Activated B cell treated with CpG ODN at 0.5 μM for 24 hours (primary cell): ENCODE measurements at regions not wholly inside any gene's neighbourhood (a gene's known extent, or its start where the extent isn't known, plus 50 kb on each side); places are given as distances from the start of the nearest gene placed in this dataset.

Experiments
- ATAC-seq: fragments of 200-7000 bp; cut with Tn5 transposase; one replicate; pipeline ENCODE4 v1.10.0; 2021; ENCODE audit warnings: low read depth, mild to moderate bottlenecking, moderate library complexity
- CTCF ChIA-PET: fragments of 350-600 bp; sonication (Branson Sonifier 250); formaldehyde crosslinking; loops from one replicate; lab custom pipeline; 2021; ENCODE audit warnings: antibody characterized with exemption; lab: Charles Lee
- POLR2A ChIA-PET: fragments of 350-600 bp; sonication (Branson Sonifier 250); formaldehyde crosslinking; loops from one replicate; lab custom pipeline; 2021; ENCODE audit warnings: antibody characterized with exemption; lab: Charles Lee
- DNase-seq: peaks from one replicate; pipeline ENCODE4 v3.0.0; 2022
- H3K27ac Mint-ChIP-seq: one replicate; pipeline ENCODE4 v1.8.0; 2020; ENCODE audit warnings: mixed read lengths
- H3K27me3 Mint-ChIP-seq: one replicate; pipeline ENCODE4 v1.8.0; 2021; ENCODE audit warnings: mixed read lengths
- H3K36me3 Mint-ChIP-seq: one replicate; pipeline ENCODE4 v1.8.0; 2021; ENCODE audit warnings: low read depth, mixed read lengths
- H3K4me1 Mint-ChIP-seq: one replicate; pipeline ENCODE4 v1.8.0; 2021; ENCODE audit warnings: mixed read lengths
- H3K4me3 Mint-ChIP-seq: one replicate; pipeline ENCODE4 v1.8.0; 2020; ENCODE audit warnings: mild to moderate bottlenecking, mixed read lengths
- H3K9me3 Mint-ChIP-seq: one replicate; pipeline ENCODE4 v1.8.0; 2020; ENCODE audit warnings: mixed read lengths
- CTCF ChIP-seq: fragments of 200-600 bp; IDR thresholded peaks from one replicate; pipeline ENCODE4 v1.8.0; 2022; ENCODE audit warnings: antibody characterized with exemption, mild to moderate bottlenecking
- intact Hi-C: fragments of 100-400 bp; cut with micrococcal nuclease; formaldehyde crosslinking; loops from one replicate; pipeline ENCODE4 v1.15.1; 2024

GRCh38 chr20:52888096-52888495 is 84.1 kb upstream of the TSHZ2 start:
- Mint-ChIP-seq H3K36me3 (no peaks in the 10 kb centered on the region), H3K4me1 (no peaks in the 10 kb centered on the region), H3K27ac (no peak overlapping the region), H3K9me3 (no peaks in the 10 kb centered on the region), H3K4me3 (no peak overlapping the region), H3K27me3 (peaks cover 12% of the 10 kb centered on the region)
- TF ChIP-seq CTCF: no peak
- no peak for DNase-seq
- intact Hi-C loops: no loop called here
- ChIA-PET POLR2A (no interaction called here), CTCF (no interaction called here)
- ATAC-seq: no peak

- Mint-ChIP-seq H3K36me3 (no peaks in the 10 kb centered on the region), H3K27ac (no peak overlapping the region), H3K4me1 (no peaks in the 10 kb centered on the region), H3K27me3 (no peaks in the 10 kb centered on the region), H3K9me3 (no peaks in the 10 kb centered on the region), H3K4me3 (no peak overlapping the region)
- no peak for TF ChIP-seq CTCF
- ATAC-seq (no peak), DNase-seq (no peak)
- ChIA-PET POLR2A (no interaction called here), CTCF (no interaction called here)
- intact Hi-C loops: no loop called here
Measured at GRCh38 chr20:52880997-52881396, 91.2 kb upstream of the TSHZ2 start.

- intact Hi-C loops: no loop called here
- ChIA-PET CTCF (no interaction called here), POLR2A (no interaction called here)
- TF ChIP-seq CTCF: no peak
- Mint-ChIP-seq H3K4me3 (no peak overlapping the region), H3K4me1 (no peaks in the 10 kb centered on the region), H3K36me3 (no peaks in the 10 kb centered on the region), H3K27ac (no peak overlapping the region), H3K9me3 (no peaks in the 10 kb centered on the region), H3K27me3 (peaks cover 5% of the 10 kb centered on the region)
- DNase-seq (no peak), ATAC-seq (no peak)
Measured at GRCh38 chr20:52880259-52880658, 91.9 kb upstream of the TSHZ2 start.

GRCh38 chr20:52874241-52874640 is 97.9 kb upstream of the TSHZ2 start:
- Mint-ChIP-seq H3K36me3 (no peaks in the 10 kb centered on the region), H3K4me1 (no peaks in the 10 kb centered on the region), H3K27ac (no peak overlapping the region), H3K27me3 (peaks cover 8% of the 10 kb centered on the region), H3K9me3 (no peaks in the 10 kb centered on the region), H3K4me3 (no peak overlapping the region)
- TF ChIP-seq CTCF: no peak
- intact Hi-C loops: no loop called here
- CTCF ChIA-PET: no interaction called here
- POLR2A ChIA-PET: no interaction called here
- DNase-seq (no peak), ATAC-seq (no peak)

- no peak for TF ChIP-seq CTCF
- ATAC-seq: no peak
- Mint-ChIP-seq H3K27ac (no peak overlapping the region), H3K9me3 (no peaks in the 10 kb centered on the region), H3K4me3 (no peak overlapping the region), H3K27me3 (no peaks in the 10 kb centered on the region), H3K36me3 (no peaks in the 10 kb centered on the region), H3K4me1 (no peaks in the 10 kb centered on the region)
- intact Hi-C loops: no loop called here
- ChIA-PET CTCF (no interaction called here), POLR2A (no interaction called here)
- DNase-seq: no peak
Measured at GRCh38 chr20:52869698-52870501, 102.3 kb upstream of the TSHZ2 start.
